Ovary (tissue), 3 donors: ENCODE measurements at regions not wholly inside any gene's neighbourhood (a gene's known extent, or its start where the extent isn't known, plus 50 kb on each side); places are given as distances from the start of the nearest gene placed in this dataset.

Experiments
- EP300 ChIP-seq: sonication (generic); formaldehyde crosslinking; IDR thresholded peaks from one replicate; pipeline ENCODE4 v1.6.1; 2017; ENCODE audit warnings: antibody characterized with exemption
- POLR2A ChIP-seq: fragments of 450-650 bp; IDR thresholded peaks from one replicate; pipeline ENCODE4 v1.6.1; 2017; ENCODE audit warnings: antibody characterized with exemption, mild to moderate bottlenecking, moderate library complexity
- TF ChIP-seq, protein P1 (sequence below), 3 donors: fragments of 450-650 bp in 2 of 3; fragments of 200-600 bp in 1 of 3; IDR thresholded peaks; one replicate each; pipeline versions ENCODE4 v1.5.1 to v1.8.0; 2016 to 2022; ENCODE audit warnings: antibody characterized with exemption in 3 of 3, mild to moderate bottlenecking in 1 of 3
- donor health status: DM: no; HTN: no; CAD: no.

DNA sequence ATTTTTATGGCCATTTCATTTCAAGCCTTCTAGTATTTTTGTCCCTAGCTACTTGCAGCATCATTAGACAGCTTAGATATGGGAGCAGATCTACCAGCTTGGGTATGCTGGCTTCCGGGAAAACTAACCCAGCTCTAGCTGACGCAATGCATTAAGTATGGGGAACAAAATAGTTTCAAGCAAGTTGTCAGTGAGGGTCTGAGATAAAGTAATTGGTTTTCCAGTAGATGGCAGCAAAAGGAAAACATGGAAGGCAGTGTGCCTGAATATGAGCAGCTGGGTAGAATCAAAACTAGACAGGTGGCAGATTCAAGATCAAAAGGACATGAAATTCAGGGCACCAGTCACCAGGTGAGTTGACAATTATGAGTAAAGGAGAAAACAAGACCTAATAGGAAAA, 340.9 kb upstream of the CTSO start:
- TF ChIP-seq, protein P1, sequence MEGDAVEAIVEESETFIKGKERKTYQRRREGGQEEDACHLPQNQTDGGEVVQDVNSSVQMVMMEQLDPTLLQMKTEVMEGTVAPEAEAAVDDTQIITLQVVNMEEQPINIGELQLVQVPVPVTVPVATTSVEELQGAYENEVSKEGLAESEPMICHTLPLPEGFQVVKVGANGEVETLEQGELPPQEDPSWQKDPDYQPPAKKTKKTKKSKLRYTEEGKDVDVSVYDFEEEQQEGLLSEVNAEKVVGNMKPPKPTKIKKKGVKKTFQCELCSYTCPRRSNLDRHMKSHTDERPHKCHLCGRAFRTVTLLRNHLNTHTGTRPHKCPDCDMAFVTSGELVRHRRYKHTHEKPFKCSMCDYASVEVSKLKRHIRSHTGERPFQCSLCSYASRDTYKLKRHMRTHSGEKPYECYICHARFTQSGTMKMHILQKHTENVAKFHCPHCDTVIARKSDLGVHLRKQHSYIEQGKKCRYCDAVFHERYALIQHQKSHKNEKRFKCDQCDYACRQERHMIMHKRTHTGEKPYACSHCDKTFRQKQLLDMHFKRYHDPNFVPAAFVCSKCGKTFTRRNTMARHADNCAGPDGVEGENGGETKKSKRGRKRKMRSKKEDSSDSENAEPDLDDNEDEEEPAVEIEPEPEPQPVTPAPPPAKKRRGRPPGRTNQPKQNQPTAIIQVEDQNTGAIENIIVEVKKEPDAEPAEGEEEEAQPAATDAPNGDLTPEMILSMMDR (IDR thresholded peaks at IDR 0.05), result no peak
- TF ChIP-seq POLR2A, result no peak
- no peak for TF ChIP-seq EP300
